Spleen (tissue), 7 donors: ENCODE measurements at regions not wholly inside any gene's neighbourhood (a gene's known extent, or its start where the extent isn't known, plus 50 kb on each side); places are given as distances from the start of the nearest gene placed in this dataset.

Experiments used
- CTCF ChIP-seq, 11 experiments: fragments of 200-600 bp in 7 of 11; fragments of 450-650 bp in 4 of 11; sonication (generic) in 4 of 11; IDR thresholded peaks in 8 of 11; conservative IDR thresholded peaks in 3 of 11; 1 replicate in 7 of 11; 2 replicates in 4 of 11; pipeline versions ENCODE4 v1.4.0 to v1.8.0; 2016 to 2021; ENCODE audit warnings: antibody characterized with exemption in 11 of 11, inconsistent platforms in 4 of 11, mild to moderate bottlenecking in 1 of 11
- POLR2A ChIP-seq, 3 donors: fragments of 450-650 bp; IDR thresholded peaks; one replicate each; pipeline ENCODE4 v1.5.1; 2017; ENCODE audit warnings: antibody characterized with exemption in 3 of 3, mild to moderate bottlenecking in 1 of 3
- POLR2AphosphoS5 ChIP-seq, 3 donors: sonication (generic); formaldehyde crosslinking; IDR thresholded peaks; one replicate each; pipeline ENCODE4 v1.5.1; 2017; ENCODE audit warnings: antibody characterized with exemption in 3 of 3
- donor health status: DM: no; HTN: no; CAD: no; lungs with moderate emphysema.
- donor health status: DM: no; HTN: no; CAD: no.
- donor health status: DM: no; HTN: no; CAD: no.

- TF ChIP-seq CTCF (IDR thresholded peaks at IDR 0.05 in 8 of 11, conservative IDR thresholded peaks at IDR 0.05 in 3 of 11), result no peak
- TF ChIP-seq POLR2A (IDR thresholded peaks at IDR 0.05), result no peak
- no peak for TF ChIP-seq POLR2AphosphoS5 (IDR thresholded peaks at IDR 0.05)
Measured at GRCh38 chr6:131430531-131430930, 142.5 kb upstream of the ARG1 start.
